ENCODE measurements at regions not wholly inside any gene's neighbourhood (a gene's known extent, or its start where the extent isn't known, plus 50 kb on each side); places are given as distances from the start of the nearest gene placed in this dataset.

DNA sequence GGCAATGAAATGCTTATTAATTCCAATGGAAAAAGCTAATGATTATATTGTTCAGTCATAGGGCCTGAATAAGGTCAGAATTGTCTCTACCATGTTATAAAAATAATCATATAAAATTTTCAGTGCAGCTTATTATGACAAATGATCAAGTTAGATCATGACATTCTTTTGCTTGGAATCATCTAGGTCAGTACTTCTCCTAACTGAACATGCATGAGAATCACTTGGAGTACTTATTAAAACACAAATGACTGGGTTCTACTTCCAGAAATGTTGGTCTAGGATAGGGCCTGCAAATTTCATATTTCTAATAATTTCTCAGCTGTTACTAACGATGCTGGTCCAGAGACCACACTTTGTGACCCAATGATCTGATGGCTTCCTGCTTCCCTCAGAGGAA is 806.0 kb upstream of the ZNF608 start:
- TF ChIP-seq, protein P1, sequence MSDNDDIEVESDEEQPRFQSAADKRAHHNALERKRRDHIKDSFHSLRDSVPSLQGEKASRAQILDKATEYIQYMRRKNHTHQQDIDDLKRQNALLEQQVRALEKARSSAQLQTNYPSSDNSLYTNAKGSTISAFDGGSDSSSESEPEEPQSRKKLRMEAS (IDR thresholded peaks at IDR 0.05; ENCODE audit: low read depth, low read length) = no peak
- TF ChIP-seq, protein P2, sequence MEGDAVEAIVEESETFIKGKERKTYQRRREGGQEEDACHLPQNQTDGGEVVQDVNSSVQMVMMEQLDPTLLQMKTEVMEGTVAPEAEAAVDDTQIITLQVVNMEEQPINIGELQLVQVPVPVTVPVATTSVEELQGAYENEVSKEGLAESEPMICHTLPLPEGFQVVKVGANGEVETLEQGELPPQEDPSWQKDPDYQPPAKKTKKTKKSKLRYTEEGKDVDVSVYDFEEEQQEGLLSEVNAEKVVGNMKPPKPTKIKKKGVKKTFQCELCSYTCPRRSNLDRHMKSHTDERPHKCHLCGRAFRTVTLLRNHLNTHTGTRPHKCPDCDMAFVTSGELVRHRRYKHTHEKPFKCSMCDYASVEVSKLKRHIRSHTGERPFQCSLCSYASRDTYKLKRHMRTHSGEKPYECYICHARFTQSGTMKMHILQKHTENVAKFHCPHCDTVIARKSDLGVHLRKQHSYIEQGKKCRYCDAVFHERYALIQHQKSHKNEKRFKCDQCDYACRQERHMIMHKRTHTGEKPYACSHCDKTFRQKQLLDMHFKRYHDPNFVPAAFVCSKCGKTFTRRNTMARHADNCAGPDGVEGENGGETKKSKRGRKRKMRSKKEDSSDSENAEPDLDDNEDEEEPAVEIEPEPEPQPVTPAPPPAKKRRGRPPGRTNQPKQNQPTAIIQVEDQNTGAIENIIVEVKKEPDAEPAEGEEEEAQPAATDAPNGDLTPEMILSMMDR (IDR thresholded peaks at IDR 0.05 in 2 of 3, conservative IDR thresholded peaks at IDR 0.05 in 1 of 3; ENCODE audit: control insufficient read depth in 2 of 3, extremely low read depth in 1 of 3, insufficient read depth in 1 of 3, low read depth in 3 of 3, low read length in 3 of 3) = no peak
- TF ChIP-seq SUZ12 (IDR thresholded peaks at IDR 0.05; ENCODE audit: unreplicated experiment) = no peak
- TF ChIP-seq CHD4 (IDR thresholded peaks at IDR 0.05) = no peak
- TF ChIP-seq POLR2A (IDR thresholded peaks at IDR 0.05; ENCODE audit: low read depth, low read length) = no peak
- no peak for TF ChIP-seq EZH2 (IDR thresholded peaks at IDR 0.05; ENCODE audit: borderline replicate concordance, control insufficient read depth, low read depth, low read length)
- TF ChIP-seq CHD1 (IDR thresholded peaks at IDR 0.05; ENCODE audit: low read depth, low read length) = no peak
- TF ChIP-seq BCL11A (IDR thresholded peaks at IDR 0.05; ENCODE audit: low read depth, low read length) = no peak

Measured in GM12878 (cell line).